GM10266 (cell line): ENCODE measurements at regions not wholly inside any gene's neighbourhood (a gene's known extent, or its start where the extent isn't known, plus 50 kb on each side); places are given as distances from the start of the nearest gene placed in this dataset.

Experiments
- DNase-seq: peaks from one replicate; pipeline ENCODE4 v3.0.0; 2012; ENCODE audit errors: extremely low spot score
- TF ChIP-seq, protein P1 (sequence below): IDR thresholded peaks from 2 replicates; pipeline ENCODE4 v1.5.1; 2012; ENCODE audit warnings: mild to moderate bottlenecking, low read depth; ENCODE audit not compliant: control insufficient read depth, insufficient read depth; ENCODE audit errors: missing control alignments

DNA sequence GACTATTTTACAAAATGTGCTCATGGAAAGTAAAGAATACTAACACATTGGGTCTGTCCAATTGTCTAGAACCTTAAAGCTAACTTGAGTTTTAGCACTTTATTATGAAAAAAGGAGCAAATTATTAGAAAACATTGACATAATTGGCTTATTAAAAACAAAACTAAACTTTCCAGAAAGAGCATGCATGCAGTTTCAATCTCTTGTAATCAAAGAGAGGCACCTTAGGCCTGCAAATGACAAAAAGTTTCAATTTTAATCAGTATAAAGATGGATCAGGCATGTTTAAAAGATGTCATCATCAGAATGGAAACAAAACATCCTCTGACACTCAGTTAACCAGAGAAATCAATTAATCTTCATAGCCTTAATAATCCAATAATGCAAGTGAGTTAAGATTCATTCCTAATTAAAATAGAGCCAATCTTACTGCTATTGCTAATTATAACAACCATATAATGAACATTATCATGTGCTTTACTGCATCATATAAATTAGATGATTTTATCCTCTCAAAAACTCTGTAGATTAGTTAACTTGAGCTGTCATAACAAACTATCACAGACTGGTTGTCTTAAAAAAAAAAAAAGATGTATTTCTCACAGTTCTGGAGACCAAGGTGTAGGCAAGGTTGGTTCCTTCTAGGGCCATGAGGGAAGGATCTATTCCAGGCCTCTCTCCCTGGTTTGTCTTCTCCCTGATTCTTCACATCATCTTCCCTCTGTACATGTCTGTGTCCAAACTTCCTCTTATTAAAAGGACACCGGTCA lies 131.4 kb downstream of the RPAP3 start:
- TF ChIP-seq, protein P1, sequence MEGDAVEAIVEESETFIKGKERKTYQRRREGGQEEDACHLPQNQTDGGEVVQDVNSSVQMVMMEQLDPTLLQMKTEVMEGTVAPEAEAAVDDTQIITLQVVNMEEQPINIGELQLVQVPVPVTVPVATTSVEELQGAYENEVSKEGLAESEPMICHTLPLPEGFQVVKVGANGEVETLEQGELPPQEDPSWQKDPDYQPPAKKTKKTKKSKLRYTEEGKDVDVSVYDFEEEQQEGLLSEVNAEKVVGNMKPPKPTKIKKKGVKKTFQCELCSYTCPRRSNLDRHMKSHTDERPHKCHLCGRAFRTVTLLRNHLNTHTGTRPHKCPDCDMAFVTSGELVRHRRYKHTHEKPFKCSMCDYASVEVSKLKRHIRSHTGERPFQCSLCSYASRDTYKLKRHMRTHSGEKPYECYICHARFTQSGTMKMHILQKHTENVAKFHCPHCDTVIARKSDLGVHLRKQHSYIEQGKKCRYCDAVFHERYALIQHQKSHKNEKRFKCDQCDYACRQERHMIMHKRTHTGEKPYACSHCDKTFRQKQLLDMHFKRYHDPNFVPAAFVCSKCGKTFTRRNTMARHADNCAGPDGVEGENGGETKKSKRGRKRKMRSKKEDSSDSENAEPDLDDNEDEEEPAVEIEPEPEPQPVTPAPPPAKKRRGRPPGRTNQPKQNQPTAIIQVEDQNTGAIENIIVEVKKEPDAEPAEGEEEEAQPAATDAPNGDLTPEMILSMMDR = no peak
- no peak for DNase-seq

DNA sequence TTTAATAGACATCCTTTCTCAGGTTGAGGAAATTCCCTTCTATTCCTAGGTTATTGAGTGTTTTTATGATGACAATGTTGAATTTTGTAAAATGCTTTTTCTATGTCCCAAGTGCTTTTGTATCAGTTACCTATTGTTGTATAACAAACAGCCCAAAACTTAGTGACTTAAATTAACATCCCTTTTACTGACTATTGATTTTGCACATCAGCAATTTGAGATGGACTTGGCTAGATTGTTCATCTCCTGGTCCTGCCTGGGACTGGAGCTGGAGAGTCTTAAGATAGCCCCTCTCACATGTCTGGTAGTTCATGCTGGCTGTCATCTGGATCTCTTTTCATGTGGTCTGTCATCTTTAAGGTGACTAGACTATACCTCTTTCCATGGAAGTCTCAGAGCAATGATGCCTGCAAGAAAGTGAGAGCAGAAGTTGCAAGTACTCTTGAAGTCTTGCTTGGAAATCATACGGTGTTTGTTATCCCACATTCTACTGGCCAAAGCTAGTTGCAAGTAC lies 132.6 kb downstream of the RPAP3 start:
- TF ChIP-seq, protein P1 = no peak
- DNase-seq = no peak

DNA sequence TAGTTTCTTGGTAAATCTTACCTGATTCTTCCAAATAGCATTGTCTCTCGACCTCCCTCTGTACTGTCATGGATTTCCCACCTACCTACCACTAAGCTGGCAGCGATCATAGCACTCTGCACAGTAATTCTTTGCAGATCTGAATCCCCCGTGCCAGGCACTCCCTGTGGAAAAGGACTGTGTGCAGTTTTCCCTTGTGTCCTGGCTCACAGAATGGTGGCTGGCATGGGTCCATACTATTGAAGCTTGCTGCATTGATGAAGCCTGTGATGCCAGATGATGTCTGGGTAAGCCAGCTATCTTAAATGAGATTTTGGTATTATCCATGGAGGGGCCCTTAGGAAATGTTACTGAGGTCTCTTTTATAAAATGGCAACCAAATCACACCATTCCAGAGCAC lies 135.7 kb downstream of the RPAP3 start:
- no peak for DNase-seq
- TF ChIP-seq, protein P1 = no peak

DNA sequence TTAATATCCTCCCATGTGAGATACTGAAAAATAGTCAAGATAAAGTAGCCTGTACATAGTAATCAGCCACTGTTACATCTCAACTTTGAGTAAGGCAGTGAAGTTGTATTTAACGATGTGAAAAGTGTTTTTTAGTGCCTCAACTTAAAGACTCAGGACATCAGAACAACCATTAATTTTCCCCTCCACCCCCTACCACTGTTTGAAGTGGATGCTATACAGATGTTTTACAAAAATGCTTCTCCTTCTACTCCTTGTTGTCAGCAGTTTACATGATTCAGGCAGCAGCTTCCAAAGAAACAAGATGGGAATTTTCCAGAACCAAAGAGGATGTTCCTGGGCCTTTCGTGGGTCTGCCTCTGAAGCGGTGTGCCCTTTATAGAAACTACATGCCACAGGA lies 143.6 kb downstream of the RPAP3 start:
- DNase-seq = no peak

DNA sequence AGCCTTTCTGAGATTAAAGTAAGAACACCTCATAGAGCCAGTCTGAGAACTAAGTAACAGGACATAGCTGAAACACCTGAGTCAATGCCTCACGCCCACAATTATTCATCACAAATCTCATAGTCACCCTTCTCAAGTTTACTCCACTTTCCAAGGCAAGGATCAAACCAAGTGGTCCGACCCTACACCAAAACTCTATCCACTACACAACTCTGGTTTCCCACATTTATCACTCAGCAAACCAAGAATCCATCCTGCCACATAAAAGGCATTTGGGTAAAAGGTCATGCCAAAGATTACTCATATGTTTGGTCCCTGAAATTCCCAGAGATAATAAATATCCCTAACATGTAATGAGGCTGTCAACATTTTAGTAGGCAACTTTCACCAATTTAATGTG lies 144.1 kb downstream of the RPAP3 start:
- TF ChIP-seq, protein P1 = no peak
- DNase-seq = no peak

More for the DNA sequence above, 143.6 kb downstream of the RPAP3 start:
- TF ChIP-seq, protein P1 = no peak

DNA sequence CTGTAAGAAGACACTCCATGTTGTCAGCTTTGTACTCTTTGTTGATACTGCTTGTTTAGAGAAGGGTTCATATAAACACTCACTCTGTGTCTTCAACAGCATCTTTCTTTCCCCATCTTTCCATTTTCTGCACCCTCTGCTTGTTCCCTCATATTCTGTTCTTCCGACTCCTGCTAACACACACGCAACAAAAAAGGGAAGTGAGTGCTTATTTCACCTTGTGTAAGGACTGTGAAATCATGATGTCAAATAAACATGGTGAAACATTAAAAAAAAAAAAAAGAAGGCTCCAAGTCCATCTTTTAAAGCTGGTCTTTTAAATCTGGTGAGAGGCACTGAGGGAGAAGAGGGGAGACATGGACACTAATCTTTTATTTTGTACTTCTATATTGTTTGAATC lies 145.4 kb downstream of the RPAP3 start:
- TF ChIP-seq, protein P1 = no peak
- no peak for DNase-seq

DNA sequence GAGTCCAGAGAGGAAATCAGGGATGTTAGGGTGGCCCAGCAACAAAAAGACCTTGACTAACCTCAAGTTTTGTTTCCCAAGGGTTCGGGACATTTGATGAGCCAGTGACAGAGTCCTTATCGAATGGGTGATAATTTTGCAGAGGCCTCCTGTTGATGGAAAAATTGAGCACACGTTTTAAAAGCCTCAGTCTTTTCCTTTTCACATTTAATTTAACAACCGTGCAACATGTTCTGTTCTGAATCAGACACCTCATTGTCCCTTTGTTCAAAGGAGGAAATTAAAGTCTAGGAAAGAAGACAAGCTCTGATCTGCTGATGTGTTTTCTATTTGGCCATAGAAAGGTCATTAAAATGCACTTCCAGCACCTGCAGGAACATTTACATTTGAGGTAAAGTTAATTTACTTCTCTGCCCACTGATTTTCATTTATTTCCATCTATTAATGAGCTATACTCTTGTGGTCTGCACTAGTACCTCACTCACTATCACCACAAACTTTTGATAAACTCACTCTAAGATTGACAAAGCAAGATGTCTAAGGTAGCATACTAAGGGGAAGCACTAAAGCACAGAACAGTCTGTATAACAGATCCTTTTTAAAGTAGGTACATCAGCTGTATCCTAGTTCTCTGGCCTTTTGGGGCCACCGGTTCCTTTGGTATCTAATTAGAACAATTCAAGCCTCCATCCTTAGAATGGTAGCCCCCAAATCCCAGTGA lies 147.0 kb downstream of the RPAP3 start:
- TF ChIP-seq, protein P1 = no peak
- no peak for DNase-seq
